ENCODE measurements at regions not wholly inside any gene's neighbourhood (a gene's known extent, or its start where the extent isn't known, plus 50 kb on each side); places are given as distances from the start of the nearest gene placed in this dataset.

DNA sequence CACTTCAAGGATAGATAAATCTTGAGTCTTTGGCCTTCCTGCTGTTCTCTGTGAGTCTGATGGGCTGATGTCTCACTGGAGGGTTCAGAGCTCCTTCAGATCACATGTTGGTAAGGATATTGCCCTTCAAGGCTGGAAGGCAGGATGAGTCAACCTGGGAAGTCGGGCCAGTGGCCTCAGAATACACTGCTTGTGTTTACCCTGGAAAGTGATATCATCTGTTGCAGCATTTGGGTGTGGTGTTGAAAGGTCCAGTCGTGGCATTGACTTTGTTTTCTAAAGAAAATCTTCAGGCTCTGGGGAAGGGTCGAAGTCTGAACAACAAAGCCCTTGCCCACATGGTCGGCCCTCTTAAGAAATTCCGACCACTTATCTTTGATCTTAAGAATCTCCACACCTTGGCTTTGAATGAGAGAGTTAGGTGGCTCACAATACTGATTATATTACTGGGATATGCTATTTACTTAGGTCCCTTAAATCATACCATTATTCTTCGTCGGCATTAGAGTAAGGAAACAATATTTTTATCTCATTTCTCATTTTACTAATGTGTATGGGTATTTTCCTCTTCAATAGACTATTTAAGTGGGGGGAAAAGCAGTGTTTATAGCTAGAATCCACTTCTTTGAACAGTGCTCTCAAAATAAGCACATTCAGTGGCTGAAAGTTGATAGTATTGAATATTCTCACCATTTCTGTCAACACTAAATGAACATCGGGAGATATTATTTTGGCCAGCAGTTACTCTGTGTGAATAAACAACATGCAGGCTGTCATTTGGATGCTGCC lies 303.9 kb upstream of the RASGRP1 start:
- TF ChIP-seq ZFP36 (IDR thresholded peaks at IDR 0.05; ENCODE audit: borderline replicate concordance, partially characterized antibody) (no peak), RAD21 (conservative IDR thresholded peaks at IDR 0.05 in 1 of 2, IDR thresholded peaks at IDR 0.05 in 1 of 2) (peak in 1 of 2 experiments; percentile 58; a peak in 3 of 5 replicates), ESRRA (IDR thresholded peaks at IDR 0.05; ENCODE audit: borderline replicate concordance, low read length) (peak; percentile 77; the same call in 1 of the 2 replicates), MAZ (IDR thresholded peaks at IDR 0.05; ENCODE audit: borderline replicate concordance, low read depth, low read length) (no peak), GATA3 (IDR thresholded peaks at IDR 0.05; ENCODE audit: borderline replicate concordance) (peak; percentile 97), SMC3 (IDR thresholded peaks at IDR 0.05) (peak; percentile 60), MAX (IDR thresholded peaks at IDR 0.05) (peak; percentile 76), ELK1 (IDR thresholded peaks at IDR 0.05; ENCODE audit: low read depth, low read length) (no peak), FOXS1 (CRISPR knock-in tag; IDR thresholded peaks at IDR 0.05) (no peak), TP53 (CRISPR knock-in tag; IDR thresholded peaks at IDR 0.05) (no peak), POLR2A (IDR thresholded peaks at IDR 0.05; ENCODE audit: low read length) (no peak), NFE2L2 (conservative IDR thresholded peaks at IDR 0.05; ENCODE audit: low read length) (no peak), JUNB (IDR thresholded peaks at IDR 0.05) (peak; percentile 90), MYC (IDR thresholded peaks at IDR 0.05; ENCODE audit: borderline replicate concordance, low read length) (0 out of 2 replicates have a peak, but pooled peaks have one; percentile 51), USF2 (IDR thresholded peaks at IDR 0.05) (peak; percentile 74), PBX3 (IDR thresholded peaks at IDR 0.05) (0 out of 2 replicates have a peak, but pooled peaks have one; percentile 43), ZNF302 (CRISPR knock-in tag; IDR thresholded peaks at IDR 0.05) (no peak), FOSL2 (IDR thresholded peaks at IDR 0.05) (peak; percentile 84), FOSL2 (CRISPR knock-in tag; IDR thresholded peaks at IDR 0.05) (peak; percentile 93), JUN (IDR thresholded peaks at IDR 0.05) (peak; percentile 84 to 93), EP300 (IDR thresholded peaks at IDR 0.05) (peak; percentile 86; a peak in 4 of 5 replicates), PHF8 (IDR thresholded peaks at IDR 0.05; ENCODE audit: borderline replicate concordance, low read depth) (no peak), CEBPB (IDR thresholded peaks at IDR 0.05) (peak; percentile 74 to 92), HOXB13 (CRISPR knock-in tag; IDR thresholded peaks at IDR 0.05; ENCODE audit: low read depth) (no peak), CBX8 (IDR thresholded peaks at IDR 0.05) (no peak)
- TF ChIP-seq, protein P1, sequence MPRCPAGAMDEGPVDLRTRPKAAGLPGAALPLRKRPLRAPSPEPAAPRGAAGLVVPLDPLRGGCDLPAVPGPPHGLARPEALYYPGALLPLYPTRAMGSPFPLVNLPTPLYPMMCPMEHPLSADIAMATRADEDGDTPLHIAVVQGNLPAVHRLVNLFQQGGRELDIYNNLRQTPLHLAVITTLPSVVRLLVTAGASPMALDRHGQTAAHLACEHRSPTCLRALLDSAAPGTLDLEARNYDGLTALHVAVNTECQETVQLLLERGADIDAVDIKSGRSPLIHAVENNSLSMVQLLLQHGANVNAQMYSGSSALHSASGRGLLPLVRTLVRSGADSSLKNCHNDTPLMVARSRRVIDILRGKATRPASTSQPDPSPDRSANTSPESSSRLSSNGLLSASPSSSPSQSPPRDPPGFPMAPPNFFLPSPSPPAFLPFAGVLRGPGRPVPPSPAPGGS (IDR thresholded peaks at IDR 0.05) = peak; percentile 67; the same call in 2 of the 3 replicates
- TF ChIP-seq, protein P2, sequence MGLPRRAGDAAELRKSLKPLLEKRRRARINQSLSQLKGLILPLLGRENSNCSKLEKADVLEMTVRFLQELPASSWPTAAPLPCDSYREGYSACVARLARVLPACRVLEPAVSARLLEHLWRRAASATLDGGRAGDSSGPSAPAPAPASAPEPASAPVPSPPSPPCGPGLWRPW (IDR thresholded peaks at IDR 0.05) = peak; percentile 69; the same call in 1 of the 2 replicates
- TF ChIP-seq, protein P3, sequence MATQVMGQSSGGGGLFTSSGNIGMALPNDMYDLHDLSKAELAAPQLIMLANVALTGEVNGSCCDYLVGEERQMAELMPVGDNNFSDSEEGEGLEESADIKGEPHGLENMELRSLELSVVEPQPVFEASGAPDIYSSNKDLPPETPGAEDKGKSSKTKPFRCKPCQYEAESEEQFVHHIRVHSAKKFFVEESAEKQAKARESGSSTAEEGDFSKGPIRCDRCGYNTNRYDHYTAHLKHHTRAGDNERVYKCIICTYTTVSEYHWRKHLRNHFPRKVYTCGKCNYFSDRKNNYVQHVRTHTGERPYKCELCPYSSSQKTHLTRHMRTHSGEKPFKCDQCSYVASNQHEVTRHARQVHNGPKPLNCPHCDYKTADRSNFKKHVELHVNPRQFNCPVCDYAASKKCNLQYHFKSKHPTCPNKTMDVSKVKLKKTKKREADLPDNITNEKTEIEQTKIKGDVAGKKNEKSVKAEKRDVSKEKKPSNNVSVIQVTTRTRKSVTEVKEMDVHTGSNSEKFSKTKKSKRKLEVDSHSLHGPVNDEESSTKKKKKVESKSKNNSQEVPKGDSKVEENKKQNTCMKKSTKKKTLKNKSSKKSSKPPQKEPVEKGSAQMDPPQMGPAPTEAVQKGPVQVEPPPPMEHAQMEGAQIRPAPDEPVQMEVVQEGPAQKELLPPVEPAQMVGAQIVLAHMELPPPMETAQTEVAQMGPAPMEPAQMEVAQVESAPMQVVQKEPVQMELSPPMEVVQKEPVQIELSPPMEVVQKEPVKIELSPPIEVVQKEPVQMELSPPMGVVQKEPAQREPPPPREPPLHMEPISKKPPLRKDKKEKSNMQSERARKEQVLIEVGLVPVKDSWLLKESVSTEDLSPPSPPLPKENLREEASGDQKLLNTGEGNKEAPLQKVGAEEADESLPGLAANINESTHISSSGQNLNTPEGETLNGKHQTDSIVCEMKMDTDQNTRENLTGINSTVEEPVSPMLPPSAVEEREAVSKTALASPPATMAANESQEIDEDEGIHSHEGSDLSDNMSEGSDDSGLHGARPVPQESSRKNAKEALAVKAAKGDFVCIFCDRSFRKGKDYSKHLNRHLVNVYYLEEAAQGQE (IDR thresholded peaks at IDR 0.05) = no peak
- TF ChIP-seq, protein P4, sequence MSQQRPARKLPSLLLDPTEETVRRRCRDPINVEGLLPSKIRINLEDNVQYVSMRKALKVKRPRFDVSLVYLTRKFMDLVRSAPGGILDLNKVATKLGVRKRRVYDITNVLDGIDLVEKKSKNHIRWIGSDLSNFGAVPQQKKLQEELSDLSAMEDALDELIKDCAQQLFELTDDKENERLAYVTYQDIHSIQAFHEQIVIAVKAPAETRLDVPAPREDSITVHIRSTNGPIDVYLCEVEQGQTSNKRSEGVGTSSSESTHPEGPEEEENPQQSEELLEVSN (IDR thresholded peaks at IDR 0.05; ENCODE audit: borderline replicate concordance, low read depth) = 0 out of 2 replicates have a peak, but pooled peaks have one; percentile 18
- peaks cover 26% of the 10 kb centered on the region for H3K4me1 ChIP-seq
- DNase-seq (ENCODE audit: low read depth in 1 of 2, low spot score in 1 of 2) (peak; percentile 88 to 95), FAIRE-seq (no peak), ATAC-seq (peak; percentile 97 to 98)
- H3K4me3 ChIP-seq = no peak overlapping the region
- 0% methylated on average over 8 of the region's 8 CpGs for WGBS (ENCODE audit: missing lambda C conversion rate)
- peak overlapping the region; percentile 70 for H3K4me2 ChIP-seq
- CTCF ChIA-PET = interaction anchor here (0.6 to 1.3 kb wide), 2 partner anchors 161 to 253 kb away, joined by 3 read pairs; no protein-coding TSS in a partner anchor
- H3K9me3 ChIP-seq = peaks cover 21% of the 10 kb centered on the region
- POLR2A ChIA-PET = interaction anchor here (0.5 to 1.1 kb wide), 3 partner anchors 10 to 712 kb away, joined by 4 to 5 read pairs (median 4); partner anchors contain the start of gene THBS1
- peak overlapping the region; percentile 80 to 89 for H3K27ac ChIP-seq

Measured in A549 (cell line).